ENCODE measurements at regions not wholly inside any gene's neighbourhood (a gene's known extent, or its start where the extent isn't known, plus 50 kb on each side); places are given as distances from the start of the nearest gene placed in this dataset.

- ATAC-seq = no peak
- H3K9me3 Mint-ChIP-seq = no peaks in the 10 kb centered on the region
- peaks cover 18% of the 10 kb centered on the region for H3K27me3 Mint-ChIP-seq
- H3K4me3 Mint-ChIP-seq = no peak overlapping the region
- no peaks in the 10 kb centered on the region for H3K4me1 Mint-ChIP-seq
- H3K27ac Mint-ChIP-seq = no peak overlapping the region
- no peaks in the 10 kb centered on the region for H3K36me3 Mint-ChIP-seq
Measured at GRCh38 chr18:48459465-48459864, 50.3 kb upstream of the ZBTB7C start.

GRCh38 chr18:48459016-48459415 is 49.8 kb upstream of the ZBTB7C start:
- H3K4me3 Mint-ChIP-seq = no peak overlapping the region
- H3K9me3 Mint-ChIP-seq = no peaks in the 10 kb centered on the region
- H3K4me1 Mint-ChIP-seq = no peaks in the 10 kb centered on the region
- H3K27me3 Mint-ChIP-seq = peaks cover 22% of the 10 kb centered on the region
- H3K27ac Mint-ChIP-seq = no peak overlapping the region
- no peaks in the 10 kb centered on the region for H3K36me3 Mint-ChIP-seq
- ATAC-seq = no peak
